ENCODE measurements at regions not wholly inside any gene's neighbourhood (a gene's known extent, or its start where the extent isn't known, plus 50 kb on each side); places are given as distances from the start of the nearest gene placed in this dataset.
A peak's percentile ranks its signal among the peaks of the same experiment; 100 is the strongest.
"Not testable (repeated sequence)": the region's sequence is repeated elsewhere in the genome, so short reads cannot be mapped to it uniquely, and the experiment has no call there.

GRCh38 chr13:111005364-111005763 lies 90.5 kb upstream of the ANKRD10 start:
- no peak for DNase-seq

GRCh38 chr13:111004444-111004843 lies 89.6 kb upstream of the ANKRD10 start:
- no peak for DNase-seq

GRCh38 chr13:111001636-111002035 lies 86.8 kb upstream of the ANKRD10 start:
- DNase-seq = no peak

- no peak for DNase-seq
Observed at GRCh38 chr13:110993788-110994187, 78.9 kb upstream of the ANKRD10 start.

GRCh38 chr13:110991991-110992508 lies 77.2 kb upstream of the ANKRD10 start:
- no peak for DNase-seq

- DNase-seq = peak; percentile 27
Observed at GRCh38 chr13:110989331-110989730, 74.5 kb upstream of the ANKRD10 start.

GRCh38 chr13:110985541-110985940 lies 70.7 kb upstream of the ANKRD10 start:
- no peak for DNase-seq

GRCh38 chr13:110984798-110985197 lies 69.9 kb upstream of the ANKRD10 start:
- DNase-seq = no peak

- DNase-seq = no peak
Observed at GRCh38 chr13:110984381-110984780, 69.5 kb upstream of the ANKRD10 start.

GRCh38 chr13:110983241-110983640 lies 68.4 kb upstream of the ANKRD10 start:
- DNase-seq = no peak

GRCh38 chr13:110981379-110981778 lies 66.5 kb upstream of the ANKRD10 start:
- no peak for DNase-seq

GRCh38 chr13:110980921-110981320 lies 66.1 kb upstream of the ANKRD10 start:
- no peak for DNase-seq

- not testable (repeated sequence) for DNase-seq
Observed at GRCh38 chr13:110979149-110979548, 64.3 kb upstream of the ANKRD10 start.

GRCh38 chr13:110978390-110978789 lies 63.5 kb upstream of the ANKRD10 start:
- no peak for DNase-seq

- no peak for DNase-seq
Observed at GRCh38 chr13:110976785-110977184, 61.9 kb upstream of the ANKRD10 start.

GRCh38 chr13:110973007-110973700 lies 58.3 kb upstream of the ANKRD10 start:
- no peak for DNase-seq

GRCh38 chr13:110971486-110971885 lies 56.6 kb upstream of the ANKRD10 start:
- DNase-seq = no peak

- not testable (repeated sequence) for DNase-seq
Observed at GRCh38 chr13:110967156-110967855, 52.4 kb upstream of the ANKRD10 start.

- no peak for DNase-seq
Observed at GRCh38 chr13:110965755-110966134, 50.9 kb upstream of the ANKRD10 start.

- DNase-seq = peak; percentile 85
Observed at GRCh38 chr13:110965038-110965754, 50.3 kb upstream of the ANKRD10 start.
